Middle frontal gyrus (tissue), 1 donor: ENCODE measurements at regions not wholly inside any gene's neighbourhood (a gene's known extent, or its start where the extent isn't known, plus 50 kb on each side); places are given as distances from the start of the nearest gene placed in this dataset.

Source experiments
- DNase-seq: peaks from one replicate; pipeline ENCODE4 v3.0.0-alpha.2; 2015; ENCODE audit warnings: low spot score; ENCODE audit errors: extremely low spot score

- DNase-seq = no peak
Measured at GRCh38 chr4:62901101-62901500, 1508.1 kb downstream of the TECRL start.

GRCh38 chr4:62899646-62900364, 1509.4 kb downstream of the TECRL start:
- no peak for DNase-seq

- DNase-seq = no peak
Measured at GRCh38 chr4:62898115-62898514, 1511.1 kb downstream of the TECRL start.

GRCh38 chr4:62896721-62897120, 1512.5 kb downstream of the TECRL start:
- DNase-seq = no peak

GRCh38 chr4:62881901-62882300, 1527.3 kb downstream of the TECRL start:
- no peak for DNase-seq

GRCh38 chr4:62881210-62881609, 1528.0 kb downstream of the TECRL start:
- no peak for DNase-seq

GRCh38 chr4:62872856-62873255, 1536.4 kb downstream of the TECRL start:
- no peak for DNase-seq

- no peak for DNase-seq
Measured at GRCh38 chr4:62871078-62871477, 1538.2 kb downstream of the TECRL start.

GRCh38 chr4:62870451-62870850, 1538.8 kb downstream of the TECRL start:
- no peak for DNase-seq

- no peak for DNase-seq
Measured at GRCh38 chr4:62865261-62865660, 1544.0 kb downstream of the TECRL start.

- no peak for DNase-seq
Measured at GRCh38 chr4:62849696-62850095, 1559.6 kb downstream of the TECRL start.

- peak; percentile 44 for DNase-seq
Measured at GRCh38 chr4:62835631-62836030, 1573.6 kb downstream of the TECRL start.

GRCh38 chr4:62822306-62822705, 1586.9 kb downstream of the TECRL start:
- no peak for DNase-seq

- no peak for DNase-seq
Measured at GRCh38 chr4:62816566-62816965, 1592.7 kb downstream of the TECRL start.

GRCh38 chr4:62814510-62815047, 1594.7 kb downstream of the TECRL start:
- no peak for DNase-seq

- no peak for DNase-seq
Measured at GRCh38 chr4:62806816-62807215, 1602.4 kb downstream of the TECRL start.

- no peak for DNase-seq
Measured at GRCh38 chr4:62804075-62804474, 1603.9 kb downstream of the ADGRL3 start.

GRCh38 chr4:62797221-62797620, 1597.1 kb downstream of the ADGRL3 start:
- DNase-seq = no peak

- DNase-seq = no peak
Measured at GRCh38 chr4:62791386-62791785, 1591.3 kb downstream of the ADGRL3 start.

GRCh38 chr4:62771983-62772557, 1571.9 kb downstream of the ADGRL3 start:
- DNase-seq = no peak

- DNase-seq = no peak
Measured at GRCh38 chr4:62740296-62740695, 1540.2 kb downstream of the ADGRL3 start.

- no peak for DNase-seq
Measured at GRCh38 chr4:62717154-62717553, 1517.0 kb downstream of the ADGRL3 start.

GRCh38 chr4:62711575-62711974, 1511.4 kb downstream of the ADGRL3 start:
- DNase-seq = no peak
